ENCODE measurements at regions not wholly inside any gene's neighbourhood (a gene's known extent, or its start where the extent isn't known, plus 50 kb on each side); places are given as distances from the start of the nearest gene placed in this dataset.

DNA sequence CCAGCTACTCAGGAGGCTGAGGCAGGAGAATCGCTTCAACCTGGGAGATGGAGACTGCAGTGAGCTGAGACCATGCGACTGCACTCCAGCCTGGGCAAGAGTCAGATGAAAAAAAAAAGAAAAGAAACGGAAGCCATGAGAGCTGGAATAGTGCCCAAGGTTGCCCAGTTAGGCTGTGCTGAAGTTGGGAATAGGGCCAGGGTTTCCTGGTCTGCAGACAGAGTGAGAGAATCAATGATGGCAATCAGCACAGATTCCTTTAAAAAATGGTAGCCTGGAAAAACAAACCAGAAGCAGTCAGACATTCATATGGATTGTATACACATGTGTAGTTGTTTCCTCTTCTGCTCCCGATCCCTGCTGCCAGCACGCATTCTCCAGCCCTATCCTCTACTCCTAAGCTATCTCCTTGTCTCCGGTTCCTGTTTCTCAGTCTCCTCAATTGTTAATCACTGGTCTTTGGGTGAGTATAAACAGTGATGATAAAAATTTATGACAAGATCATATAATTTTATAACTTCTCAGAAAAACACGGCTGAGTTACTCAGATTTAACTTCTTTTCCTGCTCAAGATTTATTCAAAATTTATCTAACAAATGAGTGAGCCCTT is 316.2 kb upstream of the UMPS start:
- H3K4me3 ChIP-seq (ENCODE audit: low read length), result no peak overlapping the region
- DNase-seq (ENCODE audit: low read depth), result no peak
- TF ChIP-seq CTCF (conservative IDR thresholded peaks at IDR 0.05; ENCODE audit: low read length), result no peak

DNA sequence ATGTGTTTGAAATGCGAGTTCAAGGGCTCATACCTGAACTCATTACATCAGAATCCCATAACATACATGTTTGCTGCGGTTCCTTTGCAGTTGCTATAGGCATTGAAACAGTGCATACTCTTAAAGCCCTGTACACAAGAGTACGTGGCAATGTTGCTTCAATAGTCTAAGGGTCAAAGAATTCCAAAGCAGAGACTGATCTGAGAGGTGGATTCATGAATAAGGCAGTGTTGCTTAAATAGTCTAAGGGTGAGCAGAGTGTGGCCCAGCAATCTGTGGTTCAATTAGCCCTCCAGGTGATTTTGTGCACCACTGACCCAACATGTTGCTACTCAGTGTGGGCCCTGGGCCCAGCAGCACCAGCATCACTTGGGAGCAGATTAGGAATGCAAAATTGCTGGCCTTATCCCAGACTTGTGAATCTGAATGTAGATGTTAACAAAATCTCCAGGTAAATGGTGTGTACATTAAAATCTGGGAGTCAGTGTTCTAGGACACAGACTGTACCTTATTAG is 314.7 kb upstream of the UMPS start:
- TF ChIP-seq CTCF (conservative IDR thresholded peaks at IDR 0.05; ENCODE audit: low read length), result no peak
- H3K4me3 ChIP-seq (ENCODE audit: low read length), result no peak overlapping the region
- DNase-seq (ENCODE audit: low read depth), result no peak

DNA sequence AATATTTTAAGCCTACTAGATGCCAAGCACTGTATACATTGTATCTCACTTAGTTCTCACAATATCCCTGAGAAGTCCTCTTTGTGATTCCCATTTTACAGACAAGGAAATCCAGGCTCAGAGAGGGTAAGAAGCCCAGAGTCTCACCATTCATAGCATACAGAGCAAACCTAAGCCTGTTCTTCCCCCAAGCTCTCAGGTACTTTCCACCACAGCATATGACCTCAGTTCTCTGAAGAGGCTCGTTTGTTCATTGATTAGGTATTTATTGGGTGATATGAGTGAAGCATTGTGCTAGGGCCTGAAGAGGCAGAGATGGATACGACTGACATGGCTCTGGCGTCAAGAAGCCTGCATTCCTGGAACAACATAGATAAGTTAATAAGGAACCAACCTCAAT is 310.9 kb upstream of the UMPS start:
- TF ChIP-seq CTCF (conservative IDR thresholded peaks at IDR 0.05; ENCODE audit: low read length), result no peak
- DNase-seq (ENCODE audit: low read depth), result no peak
- H3K4me3 ChIP-seq (ENCODE audit: low read length), result no peak overlapping the region

GRCh38 chr3:124420392-124420791 is 309.9 kb upstream of the UMPS start:
- TF ChIP-seq CTCF (conservative IDR thresholded peaks at IDR 0.05; ENCODE audit: low read length), result no peak
- DNase-seq (ENCODE audit: low read depth), result no peak
- H3K4me3 ChIP-seq (ENCODE audit: low read length), result no peak overlapping the region

DNA sequence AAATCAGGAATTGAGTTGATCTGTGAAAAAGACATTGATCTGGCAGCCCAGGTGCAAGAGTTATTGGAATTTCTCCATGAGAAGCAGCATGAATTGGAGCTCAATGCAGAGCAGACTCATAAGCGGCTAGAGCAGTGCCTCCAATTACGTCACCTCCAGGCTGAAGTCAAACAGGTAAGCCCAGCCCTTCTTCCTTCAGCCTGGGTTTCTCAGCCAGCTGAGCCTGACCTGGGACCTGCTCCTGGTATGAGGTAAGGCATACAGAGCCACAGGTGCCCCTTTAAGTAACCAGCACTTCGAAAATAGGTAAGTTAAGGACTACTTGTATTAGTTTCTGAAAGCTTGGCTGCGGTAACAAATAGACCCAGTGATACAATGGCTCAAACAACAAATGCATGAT is 307.4 kb upstream of the UMPS start:
- TF ChIP-seq CTCF (conservative IDR thresholded peaks at IDR 0.05; ENCODE audit: low read length), result no peak
- no peak overlapping the region for H3K4me3 ChIP-seq (ENCODE audit: low read length)
- DNase-seq (ENCODE audit: low read depth), result no peak

DNA sequence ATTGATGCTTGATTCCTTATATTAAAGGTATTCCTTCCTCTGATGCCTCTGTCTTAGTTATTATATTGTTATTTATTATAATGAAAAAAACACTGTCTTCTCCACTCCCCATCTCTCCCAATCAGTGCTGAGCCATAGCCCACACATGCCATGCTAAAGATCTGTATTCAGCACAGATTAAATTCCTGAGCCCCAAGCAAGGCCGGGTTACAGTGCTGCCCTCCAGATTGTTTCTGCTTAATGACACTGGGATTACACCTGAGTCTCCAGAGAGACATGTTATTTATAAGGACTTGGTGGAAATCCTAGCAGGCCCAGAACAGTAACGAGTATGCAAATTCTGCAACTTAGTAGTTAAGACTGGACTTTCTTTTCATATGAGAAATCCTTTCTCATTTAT is 305.9 kb upstream of the UMPS start:
- no peak for TF ChIP-seq CTCF (conservative IDR thresholded peaks at IDR 0.05; ENCODE audit: low read length)
- no peak for DNase-seq (ENCODE audit: low read depth)
- H3K4me3 ChIP-seq (ENCODE audit: low read length), result no peak overlapping the region

GRCh38 chr3:124425972-124426371 is 304.3 kb upstream of the UMPS start:
- TF ChIP-seq CTCF (conservative IDR thresholded peaks at IDR 0.05; ENCODE audit: low read length), result no peak
- no peak overlapping the region for H3K4me3 ChIP-seq (ENCODE audit: low read length)
- DNase-seq (ENCODE audit: low read depth), result no peak
